Esophagus squamous epithelium (tissue), 4 donors: ENCODE measurements at regions not wholly inside any gene's neighbourhood (a gene's known extent, or its start where the extent isn't known, plus 50 kb on each side); places are given as distances from the start of the nearest gene placed in this dataset.

Experiments
- CTCF ChIP-seq, 6 experiments: fragments of 450-650 bp in 4 of 6; fragments of 200-600 bp in 2 of 6; sonication (generic) in 2 of 6; IDR thresholded peaks; one replicate each; pipeline ENCODE4 v1.5.1; 2016 to 2019; ENCODE audit warnings: antibody characterized with exemption in 6 of 6, mild to moderate bottlenecking in 4 of 6, moderate library complexity in 4 of 6
- POLR2A ChIP-seq, 4 donors: fragments of 450-650 bp; IDR thresholded peaks; one replicate each; pipeline ENCODE4 v1.6.1; 2017; ENCODE audit warnings: antibody characterized with exemption in 4 of 4, mild to moderate bottlenecking in 4 of 4, moderate library complexity in 3 of 4

DNA sequence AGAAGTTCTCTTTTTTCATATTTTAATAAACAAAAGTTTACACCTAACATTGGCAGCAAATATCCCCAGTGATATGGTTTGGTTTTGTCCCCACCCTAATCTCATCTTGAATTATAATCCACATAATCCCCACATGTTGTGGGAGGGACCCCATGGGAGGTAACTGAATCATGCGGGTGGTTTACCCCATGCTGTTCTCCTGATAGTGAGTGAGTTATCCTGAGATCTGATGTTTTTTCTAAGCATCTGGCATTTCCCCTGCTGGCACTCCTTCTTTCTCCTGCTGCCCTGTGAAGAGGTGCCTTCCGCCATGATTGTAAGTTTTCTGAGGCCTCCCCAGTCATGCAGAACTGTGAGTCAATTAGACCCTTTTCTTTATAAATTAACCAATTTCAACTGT lies 214.7 kb downstream of the SLITRK1 start:
- TF ChIP-seq POLR2A (IDR thresholded peaks at IDR 0.05) (no peak), CTCF (IDR thresholded peaks at IDR 0.05) (no peak)
